Pancreas (tissue), 10 donors: ENCODE measurements at regions not wholly inside any gene's neighbourhood (a gene's known extent, or its start where the extent isn't known, plus 50 kb on each side); places are given as distances from the start of the nearest gene placed in this dataset.

Source experiments
- ATAC-seq, 4 donors: fragments of 200-7000 bp; cut with Tn5 transposase; one replicate each; pipeline versions ENCODE4 v1.8.0 to v1.9.1; 2020; ENCODE audit warnings: mild to moderate bottlenecking in 4 of 4, moderate library complexity in 4 of 4
- DNase-seq, 6 donors: peaks; one replicate each; pipeline ENCODE4 v3.0.0-alpha.2; 2020
- FAIRE-seq: peaks from 2 replicates; lab custom pipeline; 2012; peaks lifted over from hg19 to GRCh38; lab: Jason Lieb, UNC
- H3K27ac ChIP-seq, 4 donors: fragments of 200-600 bp; sonication (generic); 1 replicate in 3 of 4; 2 replicates in 1 of 4; pipeline versions ENCODE4 v1.5.0 to v1.8.0; 2020
- H3K27me3 ChIP-seq, 4 donors: fragments of 200-600 bp; one replicate each; pipeline ENCODE4 v1.8.0; 2021
- H3K36me3 ChIP-seq, 3 donors: fragments of 200-600 bp; sonication (generic) in 1 of 3; one replicate each; pipeline versions ENCODE4 v1.5.0 to v1.8.0; 2020 to 2021
- H3K4me1 ChIP-seq, 3 donors: fragments of 200-600 bp; one replicate each; pipeline ENCODE4 v1.8.0; 2021
- H3K4me3 ChIP-seq, 4 donors: fragments of 200-600 bp; sonication (generic) in 2 of 4; one replicate each; pipeline versions ENCODE4 v1.5.0 to v1.8.0; 2020 to 2021
- H3K9me3 ChIP-seq, 4 donors: fragments of 200-600 bp; one replicate each; pipeline ENCODE4 v1.8.0; 2021
- WGBS, 2 donors: extraction: QIAGEN DNeasy Blood & Tissue Kit; methylation state at CpG; one replicate each; pipeline ENCODE4 v1.1.7; 2013; 5-methylcytosine and 5-hydroxymethylcytosine counted together
- intact Hi-C, 3 donors: fragments of 100-400 bp; cut with DNase I; formaldehyde crosslinking; loops; one replicate each; pipeline versions ENCODE4 v1.11.1 to v1.14.2; 2022
- TF ChIP-seq, protein P1 (sequence below), 4 donors: fragments of 200-600 bp; sonication (generic) in 3 of 4; IDR thresholded peaks; one replicate each; pipeline versions ENCODE4 v1.5.0 to v1.8.0; 2021; ENCODE audit warnings: antibody characterized with exemption in 4 of 4
- donor health status: healthy with polysubstance abuse.
- donor health status: DM: no; HTN: no; CAD: no; lungs with moderate emphysema.
- donor health status: DM: no; HTN: no; CAD: no.
- donor health status: control.
- donor health status: control.
- donor health status: Bipolar disorder and iron deficiency.
- donor health status: DM: yes; HTN: yes; CAD: no.
- donor health status: DM: no; HTN: no; CAD: no.
- donor health status: DM: no; HTN: no; CAD: no.
- donor health status: DM: yes; HTN: yes; CAD: no.

DNA sequence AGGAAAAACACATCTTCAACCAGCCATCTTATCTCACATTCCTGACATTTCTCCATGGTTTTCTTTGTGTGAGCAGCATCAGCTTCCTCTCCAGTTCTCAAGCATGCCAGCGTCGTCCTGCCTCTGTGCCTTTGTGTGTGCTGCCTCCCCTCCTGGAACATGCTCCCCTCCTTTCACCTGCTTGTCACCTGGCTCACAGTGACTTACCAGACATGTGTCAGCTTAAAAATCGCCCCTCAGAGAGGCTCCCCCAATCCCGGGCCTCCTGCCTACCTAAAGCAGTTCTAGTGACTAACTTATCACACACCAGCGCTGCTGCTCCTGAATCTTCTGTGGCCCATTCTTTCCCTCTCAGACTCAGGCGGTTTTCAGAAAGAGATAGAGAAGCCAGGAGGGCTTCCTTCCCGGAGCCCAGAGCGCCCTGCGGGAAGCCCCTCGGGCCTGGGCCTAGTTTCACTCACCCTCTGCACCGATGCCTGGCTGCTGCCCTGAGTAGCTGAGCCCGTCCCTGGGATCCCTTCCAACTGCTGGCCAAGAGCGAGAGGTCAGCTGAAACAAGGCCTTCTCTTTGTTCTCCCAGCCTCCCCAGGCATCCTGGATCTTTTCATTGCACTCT lies 51.1 kb upstream of the MVB12B start:
- DNase-seq (no peak), FAIRE-seq (no peak), ATAC-seq (peak in 1 of 4 donors; percentile 36)
- 57 to 66% methylated on average over 13 of the region's 13 CpGs for WGBS, 2 donors
- H3K27ac ChIP-seq, result no peak overlapping the region
- no peaks in the 10 kb centered on the region for H3K4me1 ChIP-seq
- no peak overlapping the region for H3K4me3 ChIP-seq
- TF ChIP-seq, protein P1, sequence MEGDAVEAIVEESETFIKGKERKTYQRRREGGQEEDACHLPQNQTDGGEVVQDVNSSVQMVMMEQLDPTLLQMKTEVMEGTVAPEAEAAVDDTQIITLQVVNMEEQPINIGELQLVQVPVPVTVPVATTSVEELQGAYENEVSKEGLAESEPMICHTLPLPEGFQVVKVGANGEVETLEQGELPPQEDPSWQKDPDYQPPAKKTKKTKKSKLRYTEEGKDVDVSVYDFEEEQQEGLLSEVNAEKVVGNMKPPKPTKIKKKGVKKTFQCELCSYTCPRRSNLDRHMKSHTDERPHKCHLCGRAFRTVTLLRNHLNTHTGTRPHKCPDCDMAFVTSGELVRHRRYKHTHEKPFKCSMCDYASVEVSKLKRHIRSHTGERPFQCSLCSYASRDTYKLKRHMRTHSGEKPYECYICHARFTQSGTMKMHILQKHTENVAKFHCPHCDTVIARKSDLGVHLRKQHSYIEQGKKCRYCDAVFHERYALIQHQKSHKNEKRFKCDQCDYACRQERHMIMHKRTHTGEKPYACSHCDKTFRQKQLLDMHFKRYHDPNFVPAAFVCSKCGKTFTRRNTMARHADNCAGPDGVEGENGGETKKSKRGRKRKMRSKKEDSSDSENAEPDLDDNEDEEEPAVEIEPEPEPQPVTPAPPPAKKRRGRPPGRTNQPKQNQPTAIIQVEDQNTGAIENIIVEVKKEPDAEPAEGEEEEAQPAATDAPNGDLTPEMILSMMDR (IDR thresholded peaks at IDR 0.05), result no peak
- H3K36me3 ChIP-seq, result no peaks in the 10 kb centered on the region
- H3K9me3 ChIP-seq, result no peaks in the 10 kb centered on the region
- intact Hi-C loops, result no loop called here
- no peaks in the 10 kb centered on the region for H3K27me3 ChIP-seq

DNA sequence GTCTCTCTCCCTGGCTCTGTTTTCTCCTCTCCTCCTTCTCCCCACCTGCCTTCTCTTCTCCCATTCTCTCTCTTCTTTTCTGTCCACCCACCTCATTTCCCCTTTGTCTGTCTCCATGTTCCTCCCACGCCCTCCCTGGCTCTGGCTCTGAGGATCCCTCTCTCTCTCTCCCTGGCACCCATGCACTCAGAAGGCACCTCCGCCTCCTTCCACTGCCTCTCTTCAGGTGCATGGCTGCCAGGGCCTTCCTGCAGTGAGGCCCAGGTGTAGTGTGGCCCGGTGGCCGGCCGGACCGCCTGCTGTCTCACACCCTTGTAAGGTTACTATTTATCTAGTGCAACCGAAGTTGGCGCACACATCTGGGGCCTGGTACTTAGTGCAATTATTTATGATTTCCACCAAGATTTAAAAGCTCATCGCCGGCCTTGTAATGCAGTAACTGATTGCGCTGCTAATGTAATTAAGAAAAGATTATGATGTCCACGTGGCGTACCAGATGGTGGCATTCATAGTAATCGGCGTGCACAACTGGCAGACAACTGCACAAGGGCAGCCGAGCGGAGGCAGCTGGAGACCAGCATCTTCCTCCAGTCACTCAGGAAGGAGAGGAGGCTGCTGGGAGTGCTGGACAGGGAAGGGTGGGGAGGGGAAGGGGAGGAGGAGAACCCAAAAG lies 50.4 kb upstream of the MVB12B start:
- 87 to 90% methylated on average over 17 of the region's 17 CpGs for WGBS, 2 donors
- intact Hi-C loops, result no loop called here
- FAIRE-seq (no peak), DNase-seq (no peak), ATAC-seq (no peak)
- TF ChIP-seq, protein P1 (IDR thresholded peaks at IDR 0.05), result no peak
- Histone ChIP-seq H3K4me1 (no peaks in the 10 kb centered on the region), H3K27me3 (no peaks in the 10 kb centered on the region), H3K9me3 (no peaks in the 10 kb centered on the region), H3K27ac (no peak overlapping the region), H3K4me3 (no peak overlapping the region), H3K36me3 (no peaks in the 10 kb centered on the region)
